ENCODE measurements at regions not wholly inside any gene's neighbourhood (a gene's known extent, or its start where the extent isn't known, plus 50 kb on each side); places are given as distances from the start of the nearest gene placed in this dataset.

DNA sequence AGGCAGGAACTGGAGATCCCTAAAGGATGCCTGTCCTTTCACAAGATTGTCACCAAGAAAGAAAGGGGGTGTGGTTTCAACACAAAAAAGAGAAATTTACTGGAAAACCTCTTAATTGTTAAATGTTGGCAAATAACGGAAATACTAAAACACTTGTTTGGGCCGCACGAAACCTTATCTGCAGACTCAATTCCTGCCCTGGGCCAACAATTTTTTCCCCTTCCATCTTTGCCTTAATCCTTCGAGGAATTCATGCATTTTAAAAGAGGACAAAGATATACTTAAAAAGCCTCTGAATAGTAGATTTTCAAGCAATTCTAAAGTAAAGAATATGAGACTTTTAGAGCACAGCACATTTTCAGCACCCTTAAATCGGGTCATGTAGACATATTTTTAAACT lies 366.2 kb downstream of the DUSP6 start:
- TF ChIP-seq CTCF (IDR thresholded peaks at IDR 0.05) (no peak), POLR2A (IDR thresholded peaks at IDR 0.05; ENCODE audit: low read length) (no peak), ESRRA (IDR thresholded peaks at IDR 0.05; ENCODE audit: borderline replicate concordance, low read length) (no peak), ZFP36 (IDR thresholded peaks at IDR 0.05; ENCODE audit: borderline replicate concordance, partially characterized antibody) (no peak), CHD2 (IDR thresholded peaks at IDR 0.05; ENCODE audit: low read length, partially characterized antibody) (no peak), ZNF302 (CRISPR knock-in tag; IDR thresholded peaks at IDR 0.05) (no peak), RAD21 (conservative IDR thresholded peaks at IDR 0.05 in 1 of 2, IDR thresholded peaks at IDR 0.05 in 1 of 2) (no peak), CEBPB (IDR thresholded peaks at IDR 0.05) (no peak), EP300 (IDR thresholded peaks at IDR 0.05) (no peak), RCOR1 (IDR thresholded peaks at IDR 0.05; ENCODE audit: low read depth, low read length) (no peak), CBX8 (IDR thresholded peaks at IDR 0.05) (no peak), EHF (CRISPR knock-in tag; IDR thresholded peaks at IDR 0.05) (no peak)
